Mesendoderm (in vitro differentiated cells): ENCODE measurements at regions not wholly inside any gene's neighbourhood (a gene's known extent, or its start where the extent isn't known, plus 50 kb on each side); places are given as distances from the start of the nearest gene placed in this dataset.

Source experiments
- DNase-seq: peaks from one replicate; pipeline ENCODE4 v3.0.0; 2013
- H2AK5ac ChIP-seq: 2 replicates; pipeline ENCODE4 v1.6.1; 2013; ENCODE audit warnings: low read length, inconsistent platforms
- H2BK120ac ChIP-seq: 2 replicates; pipeline ENCODE4 v1.6.1; 2013; ENCODE audit warnings: low read depth, mild to moderate bottlenecking, low read length, moderate library complexity, mixed read lengths
- H2BK15ac ChIP-seq: replicated peaks from 2 replicates; pipeline ENCODE4 v1.6.1; 2013; ENCODE audit warnings: low read depth, mild to moderate bottlenecking, moderate library complexity
- H2BK5ac ChIP-seq: 2 replicates; pipeline ENCODE4 v1.6.1; 2013; ENCODE audit warnings: low read length, inconsistent platforms
- H3K18ac ChIP-seq: 2 replicates; pipeline ENCODE4 v1.6.1; 2013; ENCODE audit warnings: mild to moderate bottlenecking, low read length, mixed read lengths
- H3K23ac ChIP-seq: one replicate; pipeline ENCODE4 v1.6.1; 2013; ENCODE audit warnings: low read length
- H3K27ac ChIP-seq: 2 replicates; pipeline ENCODE4 v1.5.1; 2013; ENCODE audit warnings: low read depth, mild to moderate bottlenecking, inconsistent platforms, low read length, moderate library complexity
- H3K27me3 ChIP-seq: 2 replicates; pipeline ENCODE4 v1.6.1; 2013; ENCODE audit warnings: low read length, control low read depth, mild to moderate bottlenecking, inconsistent platforms; ENCODE audit not compliant: insufficient read depth, poor library complexity
- H3K36me3 ChIP-seq: 2 replicates; pipeline ENCODE4 v1.6.1; 2013; ENCODE audit warnings: low read length, inconsistent platforms; ENCODE audit not compliant: control insufficient read depth, insufficient read depth
- H3K4ac ChIP-seq: one replicate; pipeline ENCODE4 v1.6.1; 2013; ENCODE audit warnings: low read depth, mild to moderate bottlenecking, low read length, moderate library complexity
- H3K4me1 ChIP-seq: 2 replicates; pipeline ENCODE4 v1.6.1; 2013; ENCODE audit warnings: low read depth, low read length, inconsistent platforms; ENCODE audit not compliant: control insufficient read depth
- H3K4me2 ChIP-seq: 2 replicates; pipeline ENCODE4 v1.6.1; 2013; ENCODE audit warnings: low read length
- H3K4me3 ChIP-seq: 2 replicates; pipeline ENCODE4 v1.5.1; 2013; ENCODE audit warnings: mild to moderate bottlenecking, low read length
- H3K56ac ChIP-seq: one replicate; pipeline ENCODE4 v1.6.1; 2013; ENCODE audit warnings: low read length
- H3K79me1 ChIP-seq: 2 replicates; pipeline ENCODE4 v1.6.1; 2013; ENCODE audit warnings: low read length, inconsistent platforms
- H3K79me2 ChIP-seq: 2 replicates; pipeline ENCODE4 v1.6.1; 2013; ENCODE audit warnings: mild to moderate bottlenecking, low read length; ENCODE audit not compliant: control insufficient read depth, insufficient read depth
- H3K9ac ChIP-seq: 2 replicates; pipeline ENCODE4 v1.6.1; 2013; ENCODE audit warnings: low read length, inconsistent platforms
- H4K5ac ChIP-seq: one replicate; pipeline ENCODE4 v1.6.1; 2013; ENCODE audit warnings: low read length
- H4K8ac ChIP-seq: one replicate; pipeline ENCODE4 v1.6.1; 2013; ENCODE audit warnings: low read depth, mild to moderate bottlenecking, control low read depth, low read length, moderate library complexity
- WGBS: extraction: QIAGEN DNeasy Blood & Tissue Kit; methylation state at CpG from one replicate; pipeline ENCODE4 v1.1.7; 2013; ENCODE audit warnings: low lambda C conversion rate, missing lambda C conversion rate; ENCODE audit not compliant: insufficient coverage; ENCODE audit errors: extremely low coverage; 5-methylcytosine and 5-hydroxymethylcytosine counted together

GRCh38 chr1:4146101-4146500, 246.0 kb upstream of the C1orf174 start:
- no peak overlapping the region for H3K56ac ChIP-seq
- H3K4me1 ChIP-seq = no peaks in the 10 kb centered on the region
- no peak overlapping the region for H3K27ac ChIP-seq
- H2AK5ac ChIP-seq = no peak overlapping the region
- H2BK120ac ChIP-seq = no peak overlapping the region
- H2BK15ac ChIP-seq = no peak overlapping the region
- no peak overlapping the region for H3K23ac ChIP-seq
- H3K79me2 ChIP-seq = no peaks in the 10 kb centered on the region
- no peak overlapping the region for H3K4me3 ChIP-seq
- H4K5ac ChIP-seq = no peak overlapping the region
- no peaks in the 10 kb centered on the region for H3K79me1 ChIP-seq
- H4K8ac ChIP-seq = no peak overlapping the region
- H3K36me3 ChIP-seq = no peaks in the 10 kb centered on the region
- H3K4me2 ChIP-seq = no peak overlapping the region
- WGBS = no CpG with 5 or more reads among the region's 7 CpGs
- H3K9ac ChIP-seq = no peak overlapping the region
- no peak overlapping the region for H3K4ac ChIP-seq
- no peak for DNase-seq
- H3K18ac ChIP-seq = no peak overlapping the region
- no peaks in the 10 kb centered on the region for H3K27me3 ChIP-seq
- H2BK5ac ChIP-seq = no peak overlapping the region

- Histone ChIP-seq H3K18ac (no peak overlapping the region), H3K56ac (no peak overlapping the region), H3K4ac (no peak overlapping the region), H2BK5ac (no peak overlapping the region), H3K9ac (no peak overlapping the region), H3K4me3 (no peak overlapping the region), H4K5ac (no peak overlapping the region), H3K4me1 (no peaks in the 10 kb centered on the region), H2BK15ac (no peak overlapping the region), H3K79me2 (no peaks in the 10 kb centered on the region), H2AK5ac (no peak overlapping the region), H3K79me1 (no peaks in the 10 kb centered on the region), H3K23ac (no peak overlapping the region), H3K36me3 (no peaks in the 10 kb centered on the region), H3K27ac (no peak overlapping the region), H2BK120ac (no peak overlapping the region), H3K27me3 (no peaks in the 10 kb centered on the region), H3K4me2 (no peak overlapping the region), H4K8ac (no peak overlapping the region)
- WGBS = no CpG with 5 or more reads among the region's 5 CpGs
- DNase-seq = no peak
Measured at GRCh38 chr1:4146614-4147013, 246.5 kb upstream of the C1orf174 start.

- Histone ChIP-seq H3K36me3 (no peaks in the 10 kb centered on the region), H3K4ac (no peak overlapping the region), H2BK5ac (no peak overlapping the region), H3K23ac (no peak overlapping the region), H3K27ac (no peak overlapping the region), H4K5ac (no peak overlapping the region), H3K4me3 (no peak overlapping the region), H3K27me3 (no peaks in the 10 kb centered on the region), H3K4me2 (no peak overlapping the region), H3K18ac (no peak overlapping the region), H3K4me1 (no peaks in the 10 kb centered on the region), H3K9ac (no peak overlapping the region), H3K79me1 (no peaks in the 10 kb centered on the region), H3K56ac (no peak overlapping the region), H2BK15ac (no peak overlapping the region), H3K79me2 (no peaks in the 10 kb centered on the region), H2BK120ac (no peak overlapping the region), H2AK5ac (no peak overlapping the region), H4K8ac (no peak overlapping the region)
- no CpG with 5 or more reads among the region's 12 CpGs for WGBS
- DNase-seq = no peak
Measured at GRCh38 chr1:4147509-4147908, 247.4 kb upstream of the C1orf174 start.

GRCh38 chr1:4149281-4149680, 249.2 kb upstream of the C1orf174 start:
- Histone ChIP-seq H3K9ac (no peak overlapping the region), H3K4me3 (no peak overlapping the region), H4K8ac (no peak overlapping the region), H2AK5ac (no peak overlapping the region), H2BK5ac (no peak overlapping the region), H3K27me3 (no peaks in the 10 kb centered on the region), H4K5ac (no peak overlapping the region), H3K18ac (no peak overlapping the region), H3K56ac (no peak overlapping the region), H2BK120ac (no peak overlapping the region), H3K4ac (no peak overlapping the region), H3K79me1 (no peaks in the 10 kb centered on the region), H3K79me2 (no peaks in the 10 kb centered on the region), H3K23ac (no peak overlapping the region), H2BK15ac (no peak overlapping the region), H3K36me3 (no peaks in the 10 kb centered on the region), H3K4me2 (no peak overlapping the region), H3K4me1 (no peaks in the 10 kb centered on the region), H3K27ac (no peak overlapping the region)
- no CpG with 5 or more reads among the region's 7 CpGs for WGBS
- no peak for DNase-seq

GRCh38 chr1:4149831-4150230, 249.8 kb upstream of the C1orf174 start:
- Histone ChIP-seq H3K4me2 (no peak overlapping the region), H3K23ac (no peak overlapping the region), H4K5ac (no peak overlapping the region), H3K4me3 (no peak overlapping the region), H4K8ac (no peak overlapping the region), H3K27me3 (no peaks in the 10 kb centered on the region), H3K56ac (no peak overlapping the region), H3K27ac (no peak overlapping the region), H3K79me1 (no peaks in the 10 kb centered on the region), H3K36me3 (no peaks in the 10 kb centered on the region), H2BK15ac (no peak overlapping the region), H3K9ac (no peak overlapping the region), H3K4ac (no peak overlapping the region), H3K18ac (no peak overlapping the region), H2AK5ac (no peak overlapping the region), H3K79me2 (no peaks in the 10 kb centered on the region), H3K4me1 (no peaks in the 10 kb centered on the region), H2BK5ac (no peak overlapping the region), H2BK120ac (no peak overlapping the region)
- no peak for DNase-seq
- no CpG with 5 or more reads among the region's 10 CpGs for WGBS

- H3K4me1 ChIP-seq = no peaks in the 10 kb centered on the region
- H3K79me1 ChIP-seq = no peaks in the 10 kb centered on the region
- DNase-seq = peak; percentile 37
- H4K5ac ChIP-seq = no peak overlapping the region
- H3K56ac ChIP-seq = no peak overlapping the region
- no peaks in the 10 kb centered on the region for H3K27me3 ChIP-seq
- no peaks in the 10 kb centered on the region for H3K36me3 ChIP-seq
- no peak overlapping the region for H3K27ac ChIP-seq
- no peak overlapping the region for H3K4me3 ChIP-seq
- H2BK120ac ChIP-seq = no peak overlapping the region
- H3K9ac ChIP-seq = no peak overlapping the region
- no peak overlapping the region for H2BK15ac ChIP-seq
- no peak overlapping the region for H2BK5ac ChIP-seq
- H3K4ac ChIP-seq = no peak overlapping the region
- H3K18ac ChIP-seq = no peak overlapping the region
- WGBS = no CpG with 5 or more reads among the region's 7 CpGs
- no peak overlapping the region for H2AK5ac ChIP-seq
- H3K79me2 ChIP-seq = no peaks in the 10 kb centered on the region
- H3K4me2 ChIP-seq = no peak overlapping the region
- H4K8ac ChIP-seq = no peak overlapping the region
- no peak overlapping the region for H3K23ac ChIP-seq
Measured at GRCh38 chr1:4150262-4150661, 250.2 kb upstream of the C1orf174 start.
